Astrocyte of the spinal cord (primary cell): ENCODE measurements at regions not wholly inside any gene's neighbourhood (a gene's known extent, or its start where the extent isn't known, plus 50 kb on each side); places are given as distances from the start of the nearest gene placed in this dataset.

ENCODE experiments used
- DNase-seq: peaks from one replicate; pipeline ENCODE4 v3.0.0; 2011; ENCODE audit warnings: low read depth, low spot score
- H3K4me3 ChIP-seq: 2 replicates; pipeline ENCODE4 v1.5.1; 2011; ENCODE audit warnings: low read depth, mild to moderate bottlenecking, low read length, moderate library complexity
- in situ Hi-C: cut with HindIII; loops from 2 replicates; pipeline ENCODE4 v1.10.0; 2017; ENCODE audit warnings: low sequenced_read_pairs
- TF ChIP-seq, protein P1 (sequence below): IDR thresholded peaks from 2 replicates; pipeline ENCODE4 v1.5.1; 2012; ENCODE audit warnings: low read depth, mild to moderate bottlenecking, low read length, inconsistent platforms

DNA sequence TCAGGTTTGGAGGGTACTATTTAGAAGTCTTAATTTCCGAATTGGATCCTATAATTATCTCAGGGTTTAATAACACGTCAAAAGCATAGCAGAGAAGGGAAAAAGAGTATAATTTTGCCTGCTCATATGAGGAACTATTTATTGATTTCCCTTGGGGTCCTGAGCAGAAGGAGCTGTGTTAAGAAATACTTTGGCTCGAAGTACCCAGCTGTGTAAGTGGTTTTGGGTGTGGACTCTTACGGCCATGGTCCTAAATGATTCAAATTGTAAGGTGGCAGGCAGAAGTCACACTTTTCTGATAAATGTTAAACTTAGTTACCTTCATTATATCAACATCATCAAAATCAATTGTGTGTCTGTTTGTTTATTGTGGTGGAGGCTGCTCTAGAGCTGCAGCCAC, 190.4 kb downstream of the MTRR start:
- H3K4me3 ChIP-seq: no peak overlapping the region
- DNase-seq: no peak
- in situ Hi-C loops: no loop called here
- TF ChIP-seq, protein P1, sequence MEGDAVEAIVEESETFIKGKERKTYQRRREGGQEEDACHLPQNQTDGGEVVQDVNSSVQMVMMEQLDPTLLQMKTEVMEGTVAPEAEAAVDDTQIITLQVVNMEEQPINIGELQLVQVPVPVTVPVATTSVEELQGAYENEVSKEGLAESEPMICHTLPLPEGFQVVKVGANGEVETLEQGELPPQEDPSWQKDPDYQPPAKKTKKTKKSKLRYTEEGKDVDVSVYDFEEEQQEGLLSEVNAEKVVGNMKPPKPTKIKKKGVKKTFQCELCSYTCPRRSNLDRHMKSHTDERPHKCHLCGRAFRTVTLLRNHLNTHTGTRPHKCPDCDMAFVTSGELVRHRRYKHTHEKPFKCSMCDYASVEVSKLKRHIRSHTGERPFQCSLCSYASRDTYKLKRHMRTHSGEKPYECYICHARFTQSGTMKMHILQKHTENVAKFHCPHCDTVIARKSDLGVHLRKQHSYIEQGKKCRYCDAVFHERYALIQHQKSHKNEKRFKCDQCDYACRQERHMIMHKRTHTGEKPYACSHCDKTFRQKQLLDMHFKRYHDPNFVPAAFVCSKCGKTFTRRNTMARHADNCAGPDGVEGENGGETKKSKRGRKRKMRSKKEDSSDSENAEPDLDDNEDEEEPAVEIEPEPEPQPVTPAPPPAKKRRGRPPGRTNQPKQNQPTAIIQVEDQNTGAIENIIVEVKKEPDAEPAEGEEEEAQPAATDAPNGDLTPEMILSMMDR: no peak

DNA sequence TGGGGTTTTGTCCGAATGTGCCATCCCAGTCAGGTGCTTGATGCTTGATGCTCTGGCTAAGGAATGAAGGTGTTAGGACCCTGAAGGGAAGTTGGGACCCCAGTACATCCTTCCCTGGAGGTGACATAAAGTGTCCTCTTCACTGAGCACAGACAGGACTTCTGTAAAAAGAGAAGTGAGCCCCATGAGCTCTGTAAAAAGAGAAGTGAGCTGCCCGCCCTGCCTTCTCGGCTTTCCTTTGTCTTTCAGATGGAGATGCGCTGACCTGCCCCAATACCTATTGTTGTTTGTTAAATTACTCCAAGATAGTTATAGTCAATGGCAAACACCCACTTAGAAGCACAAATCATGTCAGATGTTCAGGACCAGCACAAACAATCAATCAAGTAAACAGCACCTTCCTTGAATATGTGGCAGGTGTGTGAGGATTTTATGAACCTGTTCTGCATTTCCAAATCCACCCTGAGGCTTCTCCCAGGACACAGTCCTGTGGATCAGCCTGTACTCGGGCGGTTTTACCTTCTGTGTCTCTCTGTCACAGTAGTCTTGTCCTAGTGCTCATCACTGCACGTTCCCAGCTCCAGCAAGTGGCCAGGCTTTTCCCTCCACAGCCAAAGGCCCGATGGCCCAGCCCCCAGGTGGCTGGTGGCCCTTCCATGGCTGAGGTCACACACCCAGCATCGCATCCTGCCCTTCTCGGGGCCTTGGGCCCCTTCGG, 191.4 kb downstream of the MTRR start:
- in situ Hi-C loops: no loop called here
- TF ChIP-seq, protein P1: no peak
- no peak for DNase-seq
- no peak overlapping the region for H3K4me3 ChIP-seq

DNA sequence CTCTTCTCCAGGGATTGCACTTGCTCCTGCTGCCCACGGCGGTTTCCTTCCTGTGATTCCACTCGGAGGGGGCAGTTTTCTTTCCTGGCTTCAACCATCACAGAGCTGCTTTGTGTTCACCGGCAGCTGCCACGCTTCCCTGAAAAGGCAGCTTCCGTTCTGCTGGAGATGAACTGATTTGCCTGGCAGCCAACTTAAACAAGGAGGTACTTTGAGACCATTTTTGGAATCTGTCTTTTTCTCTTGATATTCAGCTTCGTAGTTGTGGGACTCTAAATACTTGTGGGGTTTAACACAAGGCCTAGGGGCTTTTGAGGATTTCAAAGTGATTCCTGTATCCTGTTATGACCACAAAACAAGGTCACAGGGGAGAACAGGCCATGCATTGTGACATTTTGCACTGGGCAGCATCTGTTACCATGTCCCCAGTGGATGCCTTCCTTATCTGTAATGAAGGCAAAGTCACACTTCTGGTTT, 192.0 kb downstream of the MTRR start:
- TF ChIP-seq, protein P1: no peak
- DNase-seq: no peak
- no peak overlapping the region for H3K4me3 ChIP-seq
- in situ Hi-C loops: no loop called here

DNA sequence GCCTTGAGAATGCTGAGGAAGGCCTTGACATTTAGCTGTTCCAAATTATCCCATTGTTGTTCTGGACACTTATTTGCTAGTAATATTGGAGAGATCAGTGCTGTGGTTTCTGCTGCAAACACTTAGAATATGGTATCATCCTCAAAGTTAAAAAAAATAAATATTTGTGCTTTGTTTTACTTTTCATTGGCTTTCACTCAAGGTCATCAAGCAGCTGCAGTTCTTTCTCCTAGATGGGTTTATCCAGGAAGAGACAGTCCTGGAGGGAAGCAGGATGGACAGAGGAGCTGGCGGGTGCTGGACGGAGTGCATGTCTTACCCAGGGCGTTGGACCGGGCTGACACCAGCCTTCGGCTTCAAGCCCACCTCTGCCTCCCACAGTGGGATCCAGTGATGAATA, 193.6 kb downstream of the MTRR start:
- DNase-seq: no peak
- H3K4me3 ChIP-seq: no peak overlapping the region
- in situ Hi-C loops: no loop called here
- TF ChIP-seq, protein P1: no peak

DNA sequence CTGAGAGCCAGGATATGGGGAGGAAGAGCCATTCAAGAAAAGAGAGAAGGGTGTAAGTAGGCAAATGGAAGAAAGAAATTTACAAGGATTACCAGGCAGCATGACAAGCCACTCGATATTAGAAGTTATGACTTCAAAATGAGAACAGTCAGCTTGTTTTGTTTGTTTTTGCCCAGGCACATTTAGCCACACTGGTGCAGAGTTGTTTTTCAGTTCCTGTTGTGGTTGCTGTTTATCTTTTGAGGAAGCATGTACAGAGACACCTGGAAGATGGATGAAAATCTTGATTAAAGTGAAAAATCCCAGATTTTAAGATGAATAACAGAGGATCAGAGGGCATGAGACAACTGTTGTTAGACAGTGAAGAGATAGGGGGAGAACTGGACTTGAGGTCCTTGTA, 199.1 kb downstream of the MTRR start:
- in situ Hi-C loops: no loop called here
- no peak overlapping the region for H3K4me3 ChIP-seq
- TF ChIP-seq, protein P1: no peak
- no peak for DNase-seq

DNA sequence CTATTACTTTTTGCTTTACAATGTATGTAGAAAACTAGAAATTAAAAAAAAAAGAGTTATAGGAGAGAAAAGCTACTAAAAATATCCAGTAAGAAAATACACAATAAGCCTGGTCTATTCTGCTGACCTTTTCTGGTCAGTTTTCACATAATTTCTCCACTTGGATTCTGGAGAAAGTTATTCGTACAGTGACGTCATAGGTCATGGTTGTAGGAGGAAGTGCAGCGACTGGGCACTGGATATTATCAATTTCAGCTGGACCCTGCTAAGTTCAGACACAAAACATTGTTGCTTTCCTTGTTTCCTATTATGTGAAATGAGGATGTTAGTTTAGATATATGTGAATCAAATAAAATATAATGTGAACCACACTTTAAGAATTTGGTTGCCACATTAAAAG, 201.2 kb downstream of the MTRR start:
- H3K4me3 ChIP-seq: no peak overlapping the region
- DNase-seq: no peak
- TF ChIP-seq, protein P1: no peak
- in situ Hi-C loops: no loop called here
